Pancreas (tissue), 10 donors: ENCODE measurements at regions not wholly inside any gene's neighbourhood (a gene's known extent, or its start where the extent isn't known, plus 50 kb on each side); places are given as distances from the start of the nearest gene placed in this dataset.

Source experiments
- ATAC-seq, 4 donors: fragments of 200-7000 bp; cut with Tn5 transposase; one replicate each; pipeline versions ENCODE4 v1.8.0 to v1.9.1; 2020; ENCODE audit warnings: mild to moderate bottlenecking in 4 of 4, moderate library complexity in 4 of 4
- DNase-seq, 6 donors: peaks; one replicate each; pipeline ENCODE4 v3.0.0-alpha.2; 2020
- FAIRE-seq: peaks from 2 replicates; lab custom pipeline; 2012; peaks lifted over from hg19 to GRCh38; lab: Jason Lieb, UNC
- H3K27ac ChIP-seq, 4 donors: fragments of 200-600 bp; sonication (generic); 1 replicate in 3 of 4; 2 replicates in 1 of 4; pipeline versions ENCODE4 v1.5.0 to v1.8.0; 2020
- H3K27me3 ChIP-seq, 4 donors: fragments of 200-600 bp; one replicate each; pipeline ENCODE4 v1.8.0; 2021
- H3K36me3 ChIP-seq, 3 donors: fragments of 200-600 bp; sonication (generic) in 1 of 3; one replicate each; pipeline versions ENCODE4 v1.5.0 to v1.8.0; 2020 to 2021
- H3K4me1 ChIP-seq, 3 donors: fragments of 200-600 bp; one replicate each; pipeline ENCODE4 v1.8.0; 2021
- H3K4me3 ChIP-seq, 4 donors: fragments of 200-600 bp; sonication (generic) in 2 of 4; one replicate each; pipeline versions ENCODE4 v1.5.0 to v1.8.0; 2020 to 2021
- H3K9me3 ChIP-seq, 4 donors: fragments of 200-600 bp; one replicate each; pipeline ENCODE4 v1.8.0; 2021
- CTCF ChIP-seq, 4 donors: fragments of 200-600 bp; sonication (generic) in 3 of 4; IDR thresholded peaks; one replicate each; pipeline versions ENCODE4 v1.5.0 to v1.8.0; 2021; ENCODE audit warnings: antibody characterized with exemption in 4 of 4
- WGBS, 2 donors: extraction: QIAGEN DNeasy Blood & Tissue Kit; methylation state at CpG; one replicate each; pipeline ENCODE4 v1.1.7; 2013; 5-methylcytosine and 5-hydroxymethylcytosine counted together
- intact Hi-C, 3 donors: fragments of 100-400 bp; cut with DNase I; formaldehyde crosslinking; loops; one replicate each; pipeline versions ENCODE4 v1.11.1 to v1.14.2; 2022
- donor health status: healthy with polysubstance abuse.
- donor health status: DM: no; HTN: no; CAD: no; lungs with moderate emphysema.
- donor health status: DM: no; HTN: no; CAD: no.
- donor health status: control.
- donor health status: control.
- donor health status: Bipolar disorder and iron deficiency.
- donor health status: DM: yes; HTN: yes; CAD: no.
- donor health status: DM: no; HTN: no; CAD: no.
- donor health status: DM: no; HTN: no; CAD: no.
- donor health status: DM: yes; HTN: yes; CAD: no.

GRCh38 chr6:48881551-48881950 is 581.5 kb downstream of the MMUT start:
- intact Hi-C loops = no loop called here
- Histone ChIP-seq H3K36me3 (no peaks in the 10 kb centered on the region), H3K27me3 (no peaks in the 10 kb centered on the region), H3K9me3 (no peaks in the 10 kb centered on the region), H3K4me3 (no peak overlapping the region), H3K4me1 (no peaks in the 10 kb centered on the region), H3K27ac (no peak overlapping the region)
- no peak for ATAC-seq
- no peak for TF ChIP-seq CTCF (IDR thresholded peaks at IDR 0.05)
- no peak for FAIRE-seq
- DNase-seq = no peak
- 15 to 27% methylated on average over 1 of the region's 1 CpG for WGBS, 2 donors

GRCh38 chr6:48869595-48869994 is 593.5 kb downstream of the MMUT start:
- FAIRE-seq (no peak), ATAC-seq (no peak), DNase-seq (no peak)
- Histone ChIP-seq H3K4me3 (no peak overlapping the region), H3K27ac (no peak overlapping the region), H3K36me3 (no peaks in the 10 kb centered on the region), H3K4me1 (no peaks in the 10 kb centered on the region), H3K9me3 (no peaks in the 10 kb centered on the region), H3K27me3 (no peaks in the 10 kb centered on the region)
- 52 to 80% methylated on average over 1 of the region's 1 CpG for WGBS, 2 donors
- TF ChIP-seq CTCF (IDR thresholded peaks at IDR 0.05) = no peak
- intact Hi-C loops = no loop called here

GRCh38 chr6:48866682-48867081 is 596.4 kb downstream of the MMUT start:
- intact Hi-C loops = no loop called here

GRCh38 chr6:48860175-48860574 is 602.9 kb downstream of the MMUT start:
- no peaks in the 10 kb centered on the region for H3K4me1 ChIP-seq
- intact Hi-C loops = no loop called here
- no peak overlapping the region for H3K4me3 ChIP-seq
- TF ChIP-seq CTCF (IDR thresholded peaks at IDR 0.05) = no peak
- ATAC-seq (no peak), DNase-seq (no peak), FAIRE-seq (no peak)
- no peaks in the 10 kb centered on the region for H3K9me3 ChIP-seq
- no peaks in the 10 kb centered on the region for H3K36me3 ChIP-seq
- WGBS, 2 donors = 77 to 84% methylated on average over 3 of the region's 3 CpGs
- no peaks in the 10 kb centered on the region for H3K27me3 ChIP-seq
- H3K27ac ChIP-seq = no peak overlapping the region

More at GRCh38 chr6:48866682-48867081, 596.4 kb downstream of the MMUT start:
- no peak for ATAC-seq
- H3K36me3 ChIP-seq = no peaks in the 10 kb centered on the region
- H3K4me3 ChIP-seq = no peak overlapping the region
- DNase-seq = no peak
- no peaks in the 10 kb centered on the region for H3K4me1 ChIP-seq
- H3K9me3 ChIP-seq = no peaks in the 10 kb centered on the region
- no peaks in the 10 kb centered on the region for H3K27me3 ChIP-seq
- 51 to 56% methylated on average over 3 of the region's 3 CpGs for WGBS, 2 donors
- no peak for FAIRE-seq
- no peak for TF ChIP-seq CTCF (IDR thresholded peaks at IDR 0.05)
- H3K27ac ChIP-seq = no peak overlapping the region

- Histone ChIP-seq H3K36me3 (no peaks in the 10 kb centered on the region), H3K9me3 (no peaks in the 10 kb centered on the region), H3K27me3 (no peaks in the 10 kb centered on the region), H3K4me1 (no peaks in the 10 kb centered on the region), H3K27ac (no peak overlapping the region), H3K4me3 (no peak overlapping the region)
- DNase-seq (no peak), FAIRE-seq (no peak), ATAC-seq (no peak)
- TF ChIP-seq CTCF (IDR thresholded peaks at IDR 0.05) = no peak
- intact Hi-C loops = no loop called here
- 6 to 10% methylated on average over 2 of the region's 2 CpGs for WGBS, 2 donors
Observed at GRCh38 chr6:48859562-48860123, 603.4 kb downstream of the MMUT start.
